GM18870 (cell line): ENCODE measurements at regions not wholly inside any gene's neighbourhood (a gene's known extent, or its start where the extent isn't known, plus 50 kb on each side); places are given as distances from the start of the nearest gene placed in this dataset.
"Not testable (repeated sequence)": the region's sequence is repeated elsewhere in the genome, so short reads cannot be mapped to it uniquely, and the experiment has no call there.

Source experiments
- ATAC-seq: cut with Tn5 transposase; IDR thresholded peaks from one replicate; pipeline ENCODE4 v1.9.1; 2021; ENCODE audit warnings: moderate library complexity; ENCODE audit not compliant: unreplicated experiment

GRCh38 chr4:33998291-33998690, 2246.0 kb downstream of the ARAP2 start:
- no peak for ATAC-seq

- ATAC-seq: no peak
Measured at GRCh38 chr4:34000356-34000755, 2244.0 kb downstream of the ARAP2 start.

GRCh38 chr4:34006540-34006939, 2237.8 kb downstream of the ARAP2 start:
- ATAC-seq: not testable (repeated sequence)

GRCh38 chr4:34009951-34010350, 2234.4 kb downstream of the ARAP2 start:
- ATAC-seq: no peak

- ATAC-seq: no peak
Measured at GRCh38 chr4:34010751-34011519, 2233.4 kb downstream of the ARAP2 start.

GRCh38 chr4:34035225-34035624, 2209.1 kb downstream of the ARAP2 start:
- ATAC-seq: no peak

- no peak for ATAC-seq
Measured at GRCh38 chr4:34037280-34037679, 2207.0 kb downstream of the ARAP2 start.

GRCh38 chr4:34039766-34040165, 2204.5 kb downstream of the ARAP2 start:
- no peak for ATAC-seq

- ATAC-seq: no peak
Measured at GRCh38 chr4:34043131-34043530, 2201.2 kb downstream of the ARAP2 start.

- ATAC-seq: no peak
Measured at GRCh38 chr4:34046580-34046979, 2197.7 kb downstream of the ARAP2 start.

GRCh38 chr4:34047363-34047762, 2197.0 kb downstream of the ARAP2 start:
- ATAC-seq: no peak

GRCh38 chr4:34066126-34066525, 2178.2 kb downstream of the ARAP2 start:
- no peak for ATAC-seq

- no peak for ATAC-seq
Measured at GRCh38 chr4:34091451-34091850, 2152.9 kb downstream of the ARAP2 start.

GRCh38 chr4:34094114-34094513, 2150.2 kb downstream of the ARAP2 start:
- ATAC-seq: no peak

GRCh38 chr4:34105311-34105710, 2139.0 kb downstream of the ARAP2 start:
- ATAC-seq: no peak

- ATAC-seq: no peak
Measured at GRCh38 chr4:34108391-34108790, 2135.9 kb downstream of the ARAP2 start.

- no peak for ATAC-seq
Measured at GRCh38 chr4:34112573-34112972, 2131.7 kb downstream of the ARAP2 start.

GRCh38 chr4:34138385-34138784, 2105.9 kb downstream of the ARAP2 start:
- no peak for ATAC-seq

- ATAC-seq: no peak
Measured at GRCh38 chr4:34139346-34139745, 2105.0 kb downstream of the ARAP2 start.

- no peak for ATAC-seq
Measured at GRCh38 chr4:34148322-34148908, 2095.9 kb downstream of the ARAP2 start.

- no peak for ATAC-seq
Measured at GRCh38 chr4:34157547-34157946, 2086.8 kb downstream of the ARAP2 start.

GRCh38 chr4:34158878-34159277, 2085.4 kb downstream of the ARAP2 start:
- ATAC-seq: no peak

GRCh38 chr4:34170946-34171345, 2073.4 kb downstream of the ARAP2 start:
- no peak for ATAC-seq
